GM12878 (cell line): ENCODE measurements at regions not wholly inside any gene's neighbourhood (a gene's known extent, or its start where the extent isn't known, plus 50 kb on each side); places are given as distances from the start of the nearest gene placed in this dataset.

Source experiments
- ATAC-seq: fragments of 200-7000 bp; cut with Tn5 transposase; 3 replicates; pipeline ENCODE4 v1.9.1; 2020; ENCODE audit warnings: mild to moderate bottlenecking, moderate library complexity
- BruUV-seq: library from RNA; stranded (reverse); fragments of 400-500 nt; replicated peaks from 2 replicates; lab custom pipeline; 2021; lab: Mats Ljungman, UMichigan
- CTCF ChIA-PET: fragments of 300-600 bp; sonication (Branson Sonifier 250); formaldehyde crosslinking; extraction: SDS; loops from one replicate; lab custom pipeline; 2021; ENCODE audit warnings: inconsistent platforms; lab: Yijun Ruan, JAX
- POLR2A ChIA-PET: fragments of 350-600 bp; formaldehyde crosslinking; extraction: SDS; loops from one replicate; lab custom pipeline; 2021; ENCODE audit warnings: inconsistent platforms; lab: Charles Lee
- RAD21 ChIA-PET: fragments of 300-600 bp; sonication (Branson Sonifier 250); formaldehyde crosslinking; loops from one replicate; lab custom pipeline; 2023; ENCODE audit warnings: antibody characterized with exemption; ENCODE audit not compliant: unreplicated experiment; lab: Charles Lee
- SMC1A ChIA-PET: fragments of 300-600 bp; sonication (Branson Sonifier 250); formaldehyde crosslinking; loops from one replicate; lab custom pipeline; 2023; ENCODE audit not compliant: unreplicated experiment, uncharacterized antibody; lab: Charles Lee
- DNase-seq: peaks from one replicate; pipeline ENCODE4 v3.0.0-alpha.2; 2011; ENCODE audit warnings: low read depth, low spot score
- FAIRE-seq: peaks from 3 replicates; lab custom pipeline; 2011; peaks lifted over from hg19 to GRCh38; lab: Jason Lieb, UNC
- H2AFZ ChIP-seq: 2 replicates; pipeline ENCODE4 v1.6.0; 2011; ENCODE audit warnings: low read depth, low read length, control low read depth; ENCODE audit not compliant: control insufficient read depth
- H3K27ac ChIP-seq: 2 replicates; pipeline ENCODE4 v1.5.1; 2011; ENCODE audit warnings: control low read depth; ENCODE audit not compliant: control insufficient read depth, insufficient read depth
- H3K27me3 ChIP-seq, 2 experiments: replicated peaks in 1 of 2; 2 replicates each; pipeline versions ENCODE4 v1.6.0 to v1.6.1; 2011; ENCODE audit warnings: low read length in 1 of 2; ENCODE audit not compliant: control insufficient read depth in 2 of 2, insufficient read depth in 2 of 2
- H3K36me3 ChIP-seq, 2 experiments: 2 replicates each; pipeline ENCODE4 v1.5.1; 2011; ENCODE audit warnings: low read length in 1 of 2; ENCODE audit not compliant: control insufficient read depth in 2 of 2, insufficient read depth in 2 of 2
- H3K4me1 ChIP-seq: 2 replicates; pipeline ENCODE4 v1.6.1; 2011; ENCODE audit warnings: mild to moderate bottlenecking, low read length, moderate library complexity, mixed read lengths; ENCODE audit not compliant: control insufficient read depth, insufficient read depth
- H3K4me2 ChIP-seq: 2 replicates; pipeline ENCODE4 v1.6.0; 2011; ENCODE audit warnings: control low read depth; ENCODE audit not compliant: control insufficient read depth, insufficient read depth
- H3K4me3 ChIP-seq: fragments of 200-600 bp; sonication (generic); 2 replicates; pipeline ENCODE4 v1.5.1; 2016
- H3K79me2 ChIP-seq: 2 replicates; pipeline ENCODE4 v1.6.0; 2011; ENCODE audit warnings: low read length; ENCODE audit not compliant: control insufficient read depth, insufficient read depth
- H3K9ac ChIP-seq: 2 replicates; pipeline ENCODE4 v1.8.0; 2011; ENCODE audit warnings: low read length, control low read depth, mixed read lengths; ENCODE audit not compliant: control insufficient read depth, insufficient read depth
- H3K9me3 ChIP-seq: replicated peaks from 3 replicates; pipeline ENCODE4 v1.5.1; 2011; ENCODE audit warnings: mild to moderate bottlenecking, low read length; ENCODE audit not compliant: control insufficient read depth, insufficient read depth
- H4K20me1 ChIP-seq: 2 replicates; pipeline ENCODE4 v1.6.0; 2011; ENCODE audit not compliant: control insufficient read depth, insufficient read depth
- SIN3A ChIP-seq: IDR thresholded peaks from 2 replicates; pipeline ENCODE4 v1.6.1; 2012; ENCODE audit warnings: low read depth, low read length, improper control_type of control experiment
- WGBS: methylation state at CpG from one replicate; pipeline ENCODE4 v1.1.6; 2016; ENCODE audit warnings: low lambda C conversion rate; ENCODE audit not compliant: insufficient replicate concordance, insufficient coverage; ENCODE audit errors: missing lambda C conversion rate; 5-methylcytosine and 5-hydroxymethylcytosine counted together
- in situ Hi-C: fragments of 300-500 bp; cut with MboI; formaldehyde crosslinking; loops from 9 replicates; pipeline ENCODE4 v1.14.3; 2018; ENCODE audit warnings: mixed read lengths
- intact Hi-C: fragments of 100-400 bp; cut with micrococcal nuclease; formaldehyde crosslinking; loops from one replicate; pipeline ENCODE4 v1.14.2; 2022; ENCODE audit not compliant: unreplicated experiment
- TF ChIP-seq, protein P1 (sequence below): fragments of 450-650 bp; IDR thresholded peaks from 2 replicates; pipeline ENCODE4 v1.6.1; 2017; ENCODE audit warnings: antibody characterized with exemption, mild to moderate bottlenecking, moderate library complexity

DNA sequence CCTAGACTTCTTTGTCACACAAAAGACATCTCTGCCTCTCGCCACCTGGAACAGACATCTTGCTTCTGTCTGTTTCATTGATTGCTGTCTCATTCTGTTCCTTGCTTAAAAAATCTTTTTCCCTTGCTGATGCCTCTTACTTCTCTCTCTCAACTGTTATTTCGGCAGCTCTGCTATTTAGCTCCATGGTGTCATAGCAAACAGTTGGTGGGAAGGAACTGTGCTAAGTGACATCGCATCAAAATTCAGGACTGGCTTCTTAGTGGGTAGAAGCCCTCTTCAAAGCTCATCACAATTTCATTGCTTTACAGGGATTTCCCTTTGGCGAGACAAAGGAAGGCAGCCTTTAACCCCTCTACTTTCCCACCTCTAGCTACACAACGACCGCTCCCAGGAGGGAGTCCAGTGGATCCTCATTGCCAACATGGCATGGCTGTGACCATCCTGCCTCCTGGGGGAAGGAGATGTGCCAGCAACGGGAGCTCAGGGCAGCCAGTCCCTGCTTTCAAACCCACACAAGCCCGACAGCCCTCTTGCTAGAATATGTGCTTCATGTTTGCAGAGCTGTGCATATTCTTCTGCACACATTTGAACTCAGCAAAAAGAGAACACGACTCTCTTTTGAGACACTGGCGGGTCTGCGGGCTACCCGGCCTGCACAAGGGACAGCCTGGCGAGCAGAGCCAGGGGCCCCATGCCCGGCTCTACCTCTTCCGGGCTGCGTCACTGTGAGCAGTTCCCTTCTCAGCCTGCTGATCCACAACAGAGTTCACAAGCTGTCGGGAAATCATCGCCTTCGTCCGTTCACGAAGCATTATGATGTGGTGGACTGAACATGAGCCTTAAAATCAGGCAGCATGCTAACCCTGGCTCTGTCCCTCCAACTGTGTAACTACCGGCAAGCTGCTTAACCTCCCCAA lies 51.1 kb upstream of the JAM3 start:
- ChIA-PET CTCF (no interaction called here), RAD21 (interaction anchor here (1.1 kb wide), 1 partner anchor 90 kb away, joined by 3 read pairs; no protein-coding TSS in a partner anchor), POLR2A (no interaction called here), SMC1A (no interaction called here)
- DNase-seq (no peak), FAIRE-seq (no peak), ATAC-seq (no peak)
- intact Hi-C loops, result no loop called here
- TF ChIP-seq SIN3A, result no peak
- TF ChIP-seq, protein P1, sequence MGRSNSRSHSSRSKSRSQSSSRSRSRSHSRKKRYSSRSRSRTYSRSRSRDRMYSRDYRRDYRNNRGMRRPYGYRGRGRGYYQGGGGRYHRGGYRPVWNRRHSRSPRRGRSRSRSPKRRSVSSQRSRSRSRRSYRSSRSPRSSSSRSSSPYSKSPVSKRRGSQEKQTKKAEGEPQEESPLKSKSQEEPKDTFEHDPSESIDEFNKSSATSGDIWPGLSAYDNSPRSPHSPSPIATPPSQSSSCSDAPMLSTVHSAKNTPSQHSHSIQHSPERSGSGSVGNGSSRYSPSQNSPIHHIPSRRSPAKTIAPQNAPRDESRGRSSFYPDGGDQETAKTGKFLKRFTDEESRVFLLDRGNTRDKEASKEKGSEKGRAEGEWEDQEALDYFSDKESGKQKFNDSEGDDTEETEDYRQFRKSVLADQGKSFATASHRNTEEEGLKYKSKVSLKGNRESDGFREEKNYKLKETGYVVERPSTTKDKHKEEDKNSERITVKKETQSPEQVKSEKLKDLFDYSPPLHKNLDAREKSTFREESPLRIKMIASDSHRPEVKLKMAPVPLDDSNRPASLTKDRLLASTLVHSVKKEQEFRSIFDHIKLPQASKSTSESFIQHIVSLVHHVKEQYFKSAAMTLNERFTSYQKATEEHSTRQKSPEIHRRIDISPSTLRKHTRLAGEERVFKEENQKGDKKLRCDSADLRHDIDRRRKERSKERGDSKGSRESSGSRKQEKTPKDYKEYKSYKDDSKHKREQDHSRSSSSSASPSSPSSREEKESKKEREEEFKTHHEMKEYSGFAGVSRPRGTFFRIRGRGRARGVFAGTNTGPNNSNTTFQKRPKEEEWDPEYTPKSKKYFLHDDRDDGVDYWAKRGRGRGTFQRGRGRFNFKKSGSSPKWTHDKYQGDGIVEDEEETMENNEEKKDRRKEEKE, result no peak
- Histone ChIP-seq H3K27me3 (peaks cover 3 to 9% of the 10 kb centered on the region in 2 experiments; a peak in 2 of 4 replicates), H3K27ac (no peak overlapping the region), H3K9me3 (no peaks in the 10 kb centered on the region), H2AFZ (no peak overlapping the region), H4K20me1 (no peaks in the 10 kb centered on the region), H3K4me3 (no peak overlapping the region), H3K36me3 (no peaks in the 10 kb centered on the region), H3K9ac (no peak overlapping the region), H3K79me2 (no peaks in the 10 kb centered on the region), H3K4me1 (no peaks in the 10 kb centered on the region), H3K4me2 (no peak overlapping the region)
- WGBS, result 49% methylated on average over 22 of the region's 22 CpGs
- no TSS peak for BruUV-seq
- in situ Hi-C loops, result no loop called here
